Sigmoid colon (tissue), 6 donors: ENCODE measurements at regions not wholly inside any gene's neighbourhood (a gene's known extent, or its start where the extent isn't known, plus 50 kb on each side); places are given as distances from the start of the nearest gene placed in this dataset.

Experiments
- DNase-seq: peaks from one replicate; pipeline ENCODE4 v3.0.0-alpha.2; 2019
- H3K27ac ChIP-seq, 4 donors: fragments of 200-600 bp; sonication (generic); one replicate each; pipeline ENCODE4 v1.5.1; 2016 to 2019; ENCODE audit warnings: mild to moderate bottlenecking in 1 of 4
- H3K27me3 ChIP-seq, 3 donors: fragments of 200-600 bp; sonication (generic); one replicate each; pipeline ENCODE4 v1.5.1; 2019; ENCODE audit warnings: mild to moderate bottlenecking in 1 of 3
- H3K36me3 ChIP-seq, 4 donors: fragments of 200-600 bp; sonication (generic); one replicate each; pipeline ENCODE4 v1.5.1; 2016 to 2019
- H3K4me1 ChIP-seq, 4 donors: fragments of 200-600 bp; sonication (generic); one replicate each; pipeline ENCODE4 v1.5.1; 2017 to 2019
- H3K4me3 ChIP-seq, 4 donors: fragments of 200-600 bp; sonication (generic); one replicate each; pipeline ENCODE4 v1.5.1; 2017 to 2019; ENCODE audit warnings: mild to moderate bottlenecking in 2 of 4, moderate library complexity in 1 of 4
- H3K9me3 ChIP-seq, 4 donors: fragments of 200-600 bp in 3 of 4; sonication (generic) in 3 of 4; one replicate each; pipeline versions ENCODE4 v1.5.1 to v1.6.1; 2013 to 2019
- EP300 ChIP-seq, 4 donors: sonication (generic); formaldehyde crosslinking; IDR thresholded peaks; one replicate each; pipeline ENCODE4 v1.6.1; 2017; ENCODE audit warnings: antibody characterized with exemption in 4 of 4
- POLR2A ChIP-seq, 2 donors: fragments of 450-650 bp; IDR thresholded peaks; one replicate each; pipeline ENCODE4 v1.6.1; 2016; ENCODE audit warnings: antibody characterized with exemption in 2 of 2, mild to moderate bottlenecking in 2 of 2, moderate library complexity in 2 of 2
- POLR2AphosphoS5 ChIP-seq, 4 donors: sonication (generic); formaldehyde crosslinking; IDR thresholded peaks; one replicate each; pipeline ENCODE4 v1.6.1; 2017; ENCODE audit warnings: antibody characterized with exemption in 4 of 4
- WGBS, 2 donors: extraction: QIAGEN DNeasy Blood & Tissue Kit; methylation state at CpG; one replicate each; pipeline ENCODE4 v1.1.7; 2013; 5-methylcytosine and 5-hydroxymethylcytosine counted together
- intact Hi-C: fragments of 100-400 bp; cut with DNase I; formaldehyde crosslinking; loops from one replicate; pipeline ENCODE4 v1.15.1; 2023
- TF ChIP-seq, protein P1 (sequence below), 4 experiments: fragments of 450-650 bp in 3 of 4; fragments of 200-600 bp in 1 of 4; IDR thresholded peaks; one replicate each; pipeline ENCODE4 v1.5.1; 2016 to 2019; ENCODE audit warnings: antibody characterized with exemption in 4 of 4, mild to moderate bottlenecking in 3 of 4, moderate library complexity in 2 of 4
- donor health status: healthy with polysubstance abuse.
- donor health status: healthy.

DNA sequence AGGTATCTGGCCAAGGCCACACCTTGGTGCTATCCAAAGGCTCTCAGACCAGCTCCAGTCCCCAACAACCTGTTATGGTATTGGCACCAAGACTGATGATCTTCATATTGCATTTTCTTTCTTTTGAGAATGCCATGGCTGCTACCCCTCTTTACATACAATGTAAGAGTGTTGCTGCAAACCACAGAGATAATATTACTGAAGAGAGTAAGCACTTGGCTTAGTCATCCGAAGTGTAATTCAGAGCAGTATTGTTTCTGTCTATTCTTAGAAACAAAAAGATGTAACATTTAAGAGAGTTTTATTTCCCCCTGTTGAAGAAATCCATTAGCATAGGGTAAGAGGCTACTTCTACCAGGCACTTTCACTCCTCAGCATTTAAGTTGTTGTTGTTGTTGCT lies 212.5 kb downstream of the C6orf118 start:
- Histone ChIP-seq H3K36me3 (no peaks in the 10 kb centered on the region), H3K27me3 (no peaks in the 10 kb centered on the region), H3K4me1 (no peaks in the 10 kb centered on the region), H3K27ac (no peak overlapping the region), H3K4me3 (no peak overlapping the region), H3K9me3 (peaks cover 0 to 8% (median 0%) of the 10 kb centered on the region in 4 donors)
- 42 to 85% methylated on average over 1 of the region's 1 CpG for WGBS, 2 donors
- intact Hi-C loops = no loop called here
- no peak for DNase-seq
- TF ChIP-seq, protein P1, sequence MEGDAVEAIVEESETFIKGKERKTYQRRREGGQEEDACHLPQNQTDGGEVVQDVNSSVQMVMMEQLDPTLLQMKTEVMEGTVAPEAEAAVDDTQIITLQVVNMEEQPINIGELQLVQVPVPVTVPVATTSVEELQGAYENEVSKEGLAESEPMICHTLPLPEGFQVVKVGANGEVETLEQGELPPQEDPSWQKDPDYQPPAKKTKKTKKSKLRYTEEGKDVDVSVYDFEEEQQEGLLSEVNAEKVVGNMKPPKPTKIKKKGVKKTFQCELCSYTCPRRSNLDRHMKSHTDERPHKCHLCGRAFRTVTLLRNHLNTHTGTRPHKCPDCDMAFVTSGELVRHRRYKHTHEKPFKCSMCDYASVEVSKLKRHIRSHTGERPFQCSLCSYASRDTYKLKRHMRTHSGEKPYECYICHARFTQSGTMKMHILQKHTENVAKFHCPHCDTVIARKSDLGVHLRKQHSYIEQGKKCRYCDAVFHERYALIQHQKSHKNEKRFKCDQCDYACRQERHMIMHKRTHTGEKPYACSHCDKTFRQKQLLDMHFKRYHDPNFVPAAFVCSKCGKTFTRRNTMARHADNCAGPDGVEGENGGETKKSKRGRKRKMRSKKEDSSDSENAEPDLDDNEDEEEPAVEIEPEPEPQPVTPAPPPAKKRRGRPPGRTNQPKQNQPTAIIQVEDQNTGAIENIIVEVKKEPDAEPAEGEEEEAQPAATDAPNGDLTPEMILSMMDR (IDR thresholded peaks at IDR 0.05) = no peak
- TF ChIP-seq POLR2AphosphoS5 (IDR thresholded peaks at IDR 0.05) = no peak

DNA sequence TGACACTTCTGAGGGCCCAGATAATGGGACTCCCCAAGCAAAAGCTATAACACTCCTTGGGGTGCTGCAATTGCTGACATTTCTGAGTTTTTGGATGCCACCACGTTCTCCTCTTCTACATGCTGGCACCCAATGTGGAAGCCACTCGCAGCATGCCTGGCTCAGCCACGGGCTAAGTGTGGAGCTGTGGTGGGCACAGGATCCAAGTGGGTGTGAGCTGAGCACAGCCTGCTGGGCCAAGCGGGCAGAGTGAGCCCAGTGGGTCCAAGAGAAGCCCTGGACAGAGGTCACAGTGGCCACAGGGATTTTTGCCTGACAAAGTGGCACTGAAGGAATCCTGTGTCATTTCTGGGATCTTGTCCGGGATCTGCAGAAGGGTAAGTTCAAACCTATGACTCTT lies 213.2 kb downstream of the C6orf118 start:
- intact Hi-C loops = no loop called here
- no peak for TF ChIP-seq POLR2AphosphoS5 (IDR thresholded peaks at IDR 0.05)
- no peak for TF ChIP-seq POLR2A (IDR thresholded peaks at IDR 0.05)
- TF ChIP-seq, protein P1 (IDR thresholded peaks at IDR 0.05) = no peak
- no peak for TF ChIP-seq EP300 (IDR thresholded peaks at IDR 0.05)
- H3K36me3 ChIP-seq = no peaks in the 10 kb centered on the region

DNA sequence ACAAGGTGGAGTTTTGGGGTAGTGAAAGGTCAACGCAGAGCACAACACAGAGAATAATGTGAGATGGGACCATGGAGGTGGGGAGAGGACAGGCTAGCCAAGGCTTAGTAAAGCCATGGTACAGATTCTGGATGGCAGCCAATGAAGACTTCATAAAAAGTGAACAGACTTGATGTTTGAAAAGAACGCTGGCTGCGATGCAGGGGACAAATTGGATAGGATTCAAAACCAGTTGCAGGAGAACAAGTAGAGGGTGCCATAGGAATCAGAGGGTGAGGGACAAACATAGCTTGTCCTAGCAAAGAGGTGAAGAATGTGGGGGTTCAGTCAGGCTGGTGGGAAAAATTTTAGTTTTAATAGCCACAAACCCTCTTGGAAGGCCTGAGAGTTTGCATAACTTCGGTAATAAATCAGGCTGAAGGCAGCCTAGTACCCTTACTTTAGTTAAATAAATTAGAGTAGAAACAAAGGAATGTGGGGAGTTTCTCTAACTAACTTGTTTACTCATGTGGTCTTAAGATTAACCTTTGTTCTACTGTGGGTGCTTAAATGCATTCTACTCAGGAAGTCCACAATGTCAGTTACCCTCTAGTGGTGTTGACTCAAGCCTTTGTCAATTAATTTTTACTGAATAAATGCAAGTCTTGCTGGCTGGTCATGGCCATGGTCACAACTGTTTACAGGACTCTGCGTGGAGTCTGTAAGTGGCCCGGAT lies 216.4 kb downstream of the C6orf118 start:
- Histone ChIP-seq H3K27ac (no peak overlapping the region), H3K27me3 (no peaks in the 10 kb centered on the region), H3K9me3 (peaks cover 0 to 3% (median 0%) of the 10 kb centered on the region in 4 donors), H3K36me3 (no peaks in the 10 kb centered on the region), H3K4me1 (no peaks in the 10 kb centered on the region), H3K4me3 (no peak overlapping the region)
- intact Hi-C loops = no loop called here
- no peak for DNase-seq
- whole genome bisulfite sequencing, 2 donors = 72 to 83% methylated on average over 6 of the region's 6 CpGs
- TF ChIP-seq POLR2AphosphoS5 (IDR thresholded peaks at IDR 0.05) = no peak

More for the DNA sequence above, 213.2 kb downstream of the C6orf118 start:
- no peak for DNase-seq
- peaks cover 0 to 8% (median 0%) of the 10 kb centered on the region in 4 donors for H3K9me3 ChIP-seq
- H3K4me3 ChIP-seq = no peak overlapping the region
- no peak overlapping the region for H3K27ac ChIP-seq
- H3K27me3 ChIP-seq = no peaks in the 10 kb centered on the region
- no peaks in the 10 kb centered on the region for H3K4me1 ChIP-seq
- 78 to 84% methylated on average over 5 of the region's 5 CpGs for WGBS, 2 donors

DNA sequence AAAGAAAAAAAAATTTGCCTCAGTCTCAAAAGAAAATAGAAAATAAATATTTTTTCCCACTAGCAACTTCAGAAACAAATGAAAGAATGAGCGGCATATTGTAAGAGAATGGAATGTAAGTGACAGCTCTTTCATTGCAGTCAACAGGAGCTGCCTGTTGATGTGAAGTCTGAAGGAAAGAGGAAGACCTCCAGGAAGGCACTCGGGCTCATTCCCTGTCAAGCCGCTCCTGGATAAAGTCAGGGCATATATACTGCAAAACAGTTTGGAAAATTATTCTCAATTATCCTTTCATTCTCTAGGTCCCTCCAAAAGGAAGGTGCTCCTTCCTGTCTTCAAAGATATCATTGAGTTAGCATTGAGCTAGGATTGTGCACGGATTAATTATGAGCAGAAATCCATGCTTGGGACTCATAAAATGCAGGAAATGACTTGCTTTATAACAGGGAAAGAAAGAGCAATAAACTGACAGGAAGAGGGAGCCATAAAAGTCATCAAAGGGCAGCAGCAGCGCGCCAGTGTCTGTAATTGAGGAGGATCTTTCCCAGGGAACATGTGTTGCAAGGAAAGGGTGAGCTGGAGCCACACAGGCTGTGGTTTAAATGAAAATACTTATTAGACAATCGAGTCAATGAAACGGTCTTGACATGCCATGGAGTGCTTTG lies 218.2 kb downstream of the C6orf118 start:
- H3K36me3 ChIP-seq = no peaks in the 10 kb centered on the region
- 18 to 21% methylated on average over 8 of the region's 8 CpGs for WGBS, 2 donors
- no peaks in the 10 kb centered on the region for H3K9me3 ChIP-seq
- H3K4me3 ChIP-seq = no peak overlapping the region
- intact Hi-C loops = no loop called here
- TF ChIP-seq POLR2AphosphoS5 (IDR thresholded peaks at IDR 0.05) (no peak), POLR2A (IDR thresholded peaks at IDR 0.05) (no peak), EP300 (IDR thresholded peaks at IDR 0.05) (no peak)
- TF ChIP-seq, protein P1 (IDR thresholded peaks at IDR 0.05) = no peak
- no peak overlapping the region for H3K27ac ChIP-seq
- no peaks in the 10 kb centered on the region for H3K4me1 ChIP-seq
- no peak for DNase-seq
- no peaks in the 10 kb centered on the region for H3K27me3 ChIP-seq

DNA sequence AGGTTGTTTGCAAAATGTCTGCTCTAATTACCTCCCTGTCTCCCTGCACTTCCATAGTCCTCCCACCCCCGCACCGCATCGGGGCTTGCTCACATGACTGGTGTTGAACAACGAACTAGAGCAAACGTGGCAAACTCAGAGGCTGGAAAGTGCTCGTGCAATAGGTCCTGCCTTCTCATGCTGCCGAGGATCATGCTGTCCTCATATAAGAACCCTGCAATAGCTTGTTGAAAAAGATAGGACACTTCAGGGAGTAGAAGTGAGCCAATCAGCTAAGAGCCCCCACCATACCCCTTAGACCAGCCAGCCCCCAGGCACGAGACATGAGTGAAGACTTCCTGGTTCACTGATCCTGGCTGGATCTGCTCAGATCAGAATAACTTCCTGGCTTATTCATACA lies 219.2 kb downstream of the C6orf118 start:
- H3K9me3 ChIP-seq = no peaks in the 10 kb centered on the region
- no peaks in the 10 kb centered on the region for H3K4me1 ChIP-seq
- no peak overlapping the region for H3K27ac ChIP-seq
- no peaks in the 10 kb centered on the region for H3K27me3 ChIP-seq
- TF ChIP-seq POLR2A (IDR thresholded peaks at IDR 0.05) (no peak), POLR2AphosphoS5 (IDR thresholded peaks at IDR 0.05) (no peak), EP300 (IDR thresholded peaks at IDR 0.05) (no peak)
- TF ChIP-seq, protein P1 (IDR thresholded peaks at IDR 0.05) = no peak
- WGBS, 2 donors = 71 to 73% methylated on average over 8 of the region's 8 CpGs
- no peaks in the 10 kb centered on the region for H3K36me3 ChIP-seq
- H3K4me3 ChIP-seq = no peak overlapping the region
- DNase-seq = no peak
- intact Hi-C loops = no loop called here
